GM18502 (cell line): ENCODE measurements at regions not wholly inside any gene's neighbourhood (a gene's known extent, or its start where the extent isn't known, plus 50 kb on each side); places are given as distances from the start of the nearest gene placed in this dataset.

Experiments used
- ATAC-seq: cut with Tn5 transposase; IDR thresholded peaks from one replicate; pipeline ENCODE4 v1.9.1; 2021; ENCODE audit warnings: mild to moderate bottlenecking; ENCODE audit not compliant: unreplicated experiment, poor library complexity

GRCh38 chr9:17962747-17963146 lies 383.9 kb downstream of the SH3GL2 start:
- ATAC-seq, result no peak

- ATAC-seq, result no peak
Measured at GRCh38 chr9:17963498-17963897, 384.6 kb downstream of the SH3GL2 start.

DNA sequence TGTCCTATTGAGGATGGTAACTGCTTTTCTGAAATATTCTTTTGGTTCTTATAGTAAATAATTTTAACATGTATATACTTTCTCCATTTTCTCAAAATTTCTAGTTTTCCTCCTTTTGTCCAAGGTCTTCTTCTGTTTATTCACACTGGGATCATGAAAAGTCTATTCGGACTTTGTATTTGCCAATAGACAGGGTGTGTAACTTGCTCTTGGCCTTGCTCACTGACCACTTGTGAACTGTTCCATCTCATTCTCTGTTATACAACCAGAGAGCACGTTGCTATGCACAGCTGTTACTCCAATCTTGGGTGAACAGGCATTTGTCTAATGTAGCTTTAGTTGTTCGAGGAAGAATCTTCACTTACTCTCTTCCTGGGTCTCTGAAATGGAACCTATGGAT lies 388.9 kb downstream of the SH3GL2 start:
- no peak for ATAC-seq

GRCh38 chr9:17969232-17969631 lies 390.4 kb downstream of the SH3GL2 start:
- ATAC-seq, result no peak

DNA sequence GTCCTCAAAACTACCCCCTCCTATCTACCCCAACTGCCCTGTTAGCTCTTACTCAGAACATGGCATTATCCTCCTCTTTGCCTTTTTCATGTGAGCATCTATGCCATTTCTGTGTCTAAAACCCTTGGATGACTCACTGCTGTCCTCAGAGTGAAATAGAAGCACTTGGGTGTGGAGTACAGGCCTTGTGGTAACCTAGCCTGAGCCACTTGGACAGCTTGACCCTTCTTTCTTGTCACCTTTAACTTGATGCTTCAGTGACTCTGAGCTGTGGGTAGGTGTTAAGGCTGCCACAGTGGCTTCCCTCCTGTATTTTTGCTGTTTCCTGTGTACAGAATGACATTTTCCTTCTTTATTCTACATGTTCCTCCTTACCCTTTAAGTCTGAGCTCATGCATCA lies 391.4 kb downstream of the SH3GL2 start:
- no peak for ATAC-seq

DNA sequence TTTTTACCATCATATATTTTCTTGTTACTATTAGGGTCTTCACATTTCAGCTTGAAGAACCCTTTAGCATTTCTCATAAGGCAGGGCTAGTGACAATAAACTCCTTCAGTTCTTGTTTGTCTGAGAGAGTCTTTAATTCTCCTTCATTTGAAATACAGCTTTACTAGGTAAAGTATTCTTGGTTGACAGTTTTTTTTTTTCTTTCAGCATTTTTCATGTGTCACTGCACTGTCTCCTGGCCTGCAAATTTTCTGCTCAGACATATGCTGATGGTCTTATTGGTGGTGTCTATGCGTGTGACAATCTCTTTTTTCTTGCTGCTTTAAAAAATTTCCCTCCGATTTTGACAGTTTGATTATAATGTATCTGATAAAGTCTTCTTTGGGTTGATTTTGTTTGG lies 399.9 kb downstream of the SH3GL2 start:
- no peak for ATAC-seq

DNA sequence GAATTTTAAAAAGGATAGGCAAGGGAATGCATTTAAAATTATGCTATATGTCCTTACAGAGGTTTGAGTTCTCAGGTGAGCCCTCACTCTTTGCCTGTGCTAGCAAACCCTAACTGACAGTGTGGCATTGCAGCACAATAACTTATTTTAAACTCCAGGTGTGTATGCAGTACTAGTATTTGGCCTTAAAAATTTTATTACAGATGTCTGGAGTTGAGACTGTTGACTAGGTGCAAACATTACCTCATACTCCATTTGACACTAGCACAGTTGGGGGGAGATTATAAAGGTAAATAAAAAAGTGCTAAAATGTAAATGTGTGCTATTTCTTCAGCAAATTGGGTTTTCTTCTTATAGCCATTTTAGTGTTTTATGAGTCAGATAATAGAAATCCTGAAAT lies 407.7 kb downstream of the SH3GL2 start:
- ATAC-seq, result no peak

- no peak for ATAC-seq
Measured at GRCh38 chr9:17987189-17987588, 408.3 kb downstream of the SH3GL2 start.

- no peak for ATAC-seq
Measured at GRCh38 chr9:17988489-17988888, 409.6 kb downstream of the SH3GL2 start.

DNA sequence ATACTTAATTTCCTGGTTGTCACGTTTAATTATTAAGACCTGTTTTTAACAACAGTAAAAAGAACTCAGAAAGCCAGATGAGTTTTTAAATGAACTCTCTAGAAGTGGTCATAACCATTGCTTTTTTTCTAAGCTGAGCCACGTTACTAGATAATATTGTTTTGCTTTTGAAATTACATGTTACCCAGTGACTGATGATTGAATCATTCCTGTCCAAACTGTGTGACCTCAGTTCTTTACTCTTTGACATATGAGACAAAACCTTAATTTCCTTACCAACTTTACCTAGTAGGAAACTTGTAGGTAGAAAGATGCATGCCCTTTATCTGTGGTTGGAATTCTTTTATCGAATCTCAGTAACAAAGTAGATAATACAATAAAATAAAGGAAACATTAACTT lies 411.7 kb downstream of the SH3GL2 start:
- no peak for ATAC-seq

DNA sequence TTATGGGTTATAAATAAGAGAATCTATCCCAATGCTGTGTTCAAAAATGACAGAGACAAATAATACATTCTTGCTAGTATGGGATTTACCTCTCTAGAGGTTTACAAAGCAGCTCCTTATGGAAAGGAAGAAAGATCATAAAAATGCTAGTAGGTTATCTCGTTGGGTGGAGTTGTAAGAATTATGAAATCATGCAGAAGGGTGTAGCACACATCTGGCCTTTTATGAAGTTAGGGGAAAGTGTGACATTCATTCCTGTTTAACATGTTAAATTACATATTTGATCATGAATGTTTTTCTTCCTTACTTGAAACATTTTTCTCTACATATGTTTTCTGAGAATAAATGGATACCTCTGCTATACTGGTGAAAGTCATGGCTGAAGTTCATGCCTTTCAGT lies 414.2 kb downstream of the SH3GL2 start:
- ATAC-seq, result no peak

- ATAC-seq, result no peak
Measured at GRCh38 chr9:17994695-17995425, 416.0 kb downstream of the SH3GL2 start.

DNA sequence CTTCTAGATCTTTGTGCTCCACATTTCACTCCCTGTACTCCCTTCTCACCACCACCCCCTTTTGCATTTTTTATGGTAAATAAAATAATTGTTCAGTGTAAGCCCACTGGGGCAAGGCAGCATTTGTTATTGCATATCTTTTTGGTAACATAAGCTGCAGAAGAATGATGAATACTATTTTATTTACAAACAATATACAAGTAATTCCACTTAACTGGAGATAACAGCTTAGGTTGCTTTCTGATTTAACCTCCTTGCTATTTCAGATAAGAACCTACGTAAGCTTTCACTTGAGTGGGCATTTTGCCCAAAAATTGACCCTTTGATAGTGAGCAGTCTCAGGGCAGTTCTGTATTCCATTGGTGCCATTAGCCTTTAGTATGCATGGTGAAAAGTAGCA lies 417.9 kb downstream of the SH3GL2 start:
- no peak for ATAC-seq

- no peak for ATAC-seq
Measured at GRCh38 chr9:18002718-18003438, 424.0 kb downstream of the SH3GL2 start.

GRCh38 chr9:18006591-18006990 lies 427.7 kb downstream of the SH3GL2 start:
- no peak for ATAC-seq

- no peak for ATAC-seq
Measured at GRCh38 chr9:18007621-18008020, 428.8 kb downstream of the SH3GL2 start.

DNA sequence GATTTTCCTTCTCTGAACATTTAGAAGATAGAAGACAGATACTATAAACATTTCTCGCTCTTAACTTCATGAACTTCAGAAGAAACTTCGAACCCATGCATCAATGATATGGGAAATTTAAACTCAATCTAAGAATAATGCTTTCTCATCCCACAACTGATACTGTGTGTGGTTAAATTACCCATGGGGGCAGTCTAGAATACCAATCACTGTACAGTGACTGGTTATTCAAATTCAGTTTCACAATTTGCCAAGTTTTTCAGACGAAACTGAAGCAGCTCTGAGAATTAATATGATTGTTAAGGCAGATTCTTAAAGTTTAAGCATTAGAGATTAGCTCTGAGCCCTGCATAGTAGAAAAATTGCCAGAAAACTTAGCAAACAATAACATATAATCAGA lies 431.0 kb downstream of the SH3GL2 start:
- no peak for ATAC-seq

DNA sequence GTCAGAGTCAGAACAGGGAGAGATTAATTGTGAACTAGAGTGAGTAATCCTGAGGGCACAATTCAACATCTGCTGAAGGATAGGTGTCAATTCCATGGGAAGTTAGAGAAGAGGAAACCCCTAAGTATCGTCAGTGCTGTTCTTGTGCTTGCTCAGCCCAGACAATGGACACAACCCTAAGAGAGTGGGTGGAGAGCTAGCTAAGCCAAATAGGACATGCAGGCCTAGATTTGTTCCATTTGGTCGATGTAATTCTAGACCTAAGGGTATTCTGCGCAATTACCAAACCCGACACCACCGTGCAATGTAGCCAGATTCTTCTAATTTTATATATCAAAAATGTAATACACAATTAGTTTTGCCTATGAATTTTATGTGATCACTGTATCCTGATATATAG lies 431.6 kb downstream of the SH3GL2 start:
- ATAC-seq, result no peak

DNA sequence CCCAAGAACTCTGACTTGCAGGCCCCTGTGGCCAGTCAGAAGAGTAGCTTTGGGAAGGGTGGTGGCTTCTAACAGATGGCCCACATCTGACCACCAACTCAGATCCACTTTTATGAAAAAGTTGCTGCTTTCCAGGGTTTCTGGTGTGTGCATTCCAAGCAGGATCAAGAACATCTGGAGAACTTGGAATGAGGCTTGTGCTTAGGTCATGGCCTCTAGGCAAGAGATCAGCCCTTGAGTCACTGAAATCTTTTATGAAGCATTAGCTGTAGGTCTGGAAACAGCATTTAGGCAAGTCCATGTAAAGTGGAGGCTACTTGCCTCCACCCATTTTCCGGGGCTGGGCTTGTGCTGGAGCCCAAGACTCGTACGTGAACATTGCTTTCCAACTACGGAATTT lies 433.3 kb downstream of the SH3GL2 start:
- ATAC-seq, result no peak

DNA sequence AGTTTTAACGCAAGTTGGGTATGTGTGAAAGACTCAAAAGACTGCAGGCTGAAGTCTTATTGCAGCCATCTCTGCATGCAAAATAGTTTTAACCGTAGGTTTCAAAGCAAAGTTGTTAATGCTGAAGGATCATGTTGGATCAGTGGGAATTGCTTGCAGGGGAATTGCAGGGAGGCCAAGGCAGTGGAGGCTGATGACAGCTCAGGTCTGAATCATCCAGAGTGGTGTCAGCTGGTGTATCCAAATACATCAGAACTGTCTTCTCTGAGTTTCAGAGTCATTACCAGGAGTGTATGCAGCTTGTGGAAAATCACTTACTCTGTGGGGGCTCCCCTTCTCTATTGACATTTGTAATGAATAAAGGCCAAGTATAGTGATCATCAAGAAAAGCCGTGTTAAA lies 435.7 kb downstream of the SH3GL2 start:
- ATAC-seq, result no peak

GRCh38 chr9:18015116-18015515 lies 436.2 kb downstream of the SH3GL2 start:
- ATAC-seq, result no peak

DNA sequence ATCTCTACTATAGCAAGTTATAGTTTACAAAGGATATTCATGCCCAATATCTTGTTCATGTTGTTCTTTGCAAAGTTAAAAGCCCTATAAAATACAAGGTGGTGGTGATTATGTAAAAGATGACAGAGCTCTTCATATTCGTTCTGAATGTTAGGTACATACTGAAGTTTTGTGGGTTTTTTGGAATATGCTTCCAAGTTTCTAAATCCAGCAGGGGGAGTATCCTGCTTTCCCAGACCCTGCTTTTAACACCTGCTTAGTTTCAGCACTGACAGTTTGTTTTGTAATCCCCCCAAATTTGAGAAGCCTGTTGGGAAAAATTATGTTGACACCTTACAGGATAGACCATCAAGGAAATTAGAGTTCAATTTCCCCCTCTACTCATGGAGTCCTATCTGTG lies 438.3 kb downstream of the SH3GL2 start:
- no peak for ATAC-seq
